Middle frontal gyrus (tissue), 1 donor: ENCODE measurements at regions not wholly inside any gene's neighbourhood (a gene's known extent, or its start where the extent isn't known, plus 50 kb on each side); places are given as distances from the start of the nearest gene placed in this dataset.
A peak's percentile ranks its signal among the peaks of the same experiment; 100 is the strongest.

Experiments used
- DNase-seq: peaks from one replicate; pipeline ENCODE4 v3.0.0-alpha.2; 2015; ENCODE audit warnings: low spot score; ENCODE audit errors: extremely low spot score

- no peak for DNase-seq
Observed at GRCh38 chr10:91127341-91128082, 93.0 kb upstream of the PCGF5 start.

GRCh38 chr10:91135113-91135512 lies 85.3 kb upstream of the PCGF5 start:
- DNase-seq, result no peak

- DNase-seq, result no peak
Observed at GRCh38 chr10:91137011-91137643, 83.3 kb upstream of the PCGF5 start.

- no peak for DNase-seq
Observed at GRCh38 chr10:91137822-91138221, 82.6 kb upstream of the PCGF5 start.

GRCh38 chr10:91140995-91141549 lies 79.4 kb upstream of the PCGF5 start:
- no peak for DNase-seq

- DNase-seq, result no peak
Observed at GRCh38 chr10:91144961-91145360, 75.5 kb upstream of the PCGF5 start.

GRCh38 chr10:91146146-91146545 lies 74.3 kb upstream of the PCGF5 start:
- no peak for DNase-seq

GRCh38 chr10:91149550-91149949 lies 70.9 kb upstream of the PCGF5 start:
- no peak for DNase-seq

- DNase-seq, result no peak
Observed at GRCh38 chr10:91150631-91151030, 69.8 kb upstream of the PCGF5 start.

GRCh38 chr10:91153508-91153907 lies 67.0 kb upstream of the PCGF5 start:
- DNase-seq, result no peak

GRCh38 chr10:91154842-91155241 lies 65.6 kb upstream of the PCGF5 start:
- DNase-seq, result no peak

- DNase-seq, result no peak
Observed at GRCh38 chr10:91156196-91156595, 64.3 kb upstream of the PCGF5 start.

- no peak for DNase-seq
Observed at GRCh38 chr10:91159254-91159783, 61.1 kb upstream of the PCGF5 start.

GRCh38 chr10:91162050-91162494 lies 58.4 kb upstream of the PCGF5 start:
- DNase-seq, result no peak

GRCh38 chr10:91162495-91163268 lies 57.8 kb upstream of the PCGF5 start:
- DNase-seq, result peak; percentile 69

- peak; percentile 54 for DNase-seq
Observed at GRCh38 chr10:91163269-91163868, 57.1 kb upstream of the PCGF5 start.

- no peak for DNase-seq
Observed at GRCh38 chr10:91163869-91164474, 56.5 kb upstream of the PCGF5 start.

GRCh38 chr10:91164520-91165065 lies 55.9 kb upstream of the PCGF5 start:
- no peak for DNase-seq

GRCh38 chr10:91167406-91167805 lies 53.1 kb upstream of the PCGF5 start:
- DNase-seq, result no peak

- no peak for DNase-seq
Observed at GRCh38 chr10:91170418-91170817, 50.0 kb upstream of the PCGF5 start.
